ENCODE measurements at regions not wholly inside any gene's neighbourhood (a gene's known extent, or its start where the extent isn't known, plus 50 kb on each side); places are given as distances from the start of the nearest gene placed in this dataset.

DNA sequence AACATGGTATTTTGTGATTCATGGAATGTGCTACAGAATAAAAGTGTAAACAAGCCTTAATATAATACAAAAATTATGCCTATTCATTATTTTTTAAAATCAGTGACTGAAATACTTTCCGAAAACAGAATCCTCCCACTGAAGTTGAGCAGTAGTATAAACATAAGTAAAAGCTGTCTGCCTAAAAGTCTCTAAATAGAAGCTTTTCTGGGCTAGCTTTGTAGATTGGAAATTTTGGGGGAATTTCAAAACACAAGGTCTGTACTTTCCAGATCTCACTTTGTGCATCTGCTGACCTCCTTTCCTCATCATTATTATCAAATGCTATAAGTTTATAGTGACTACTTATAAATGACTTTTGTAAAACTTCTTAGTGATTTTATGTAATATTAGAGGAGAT is 80.4 kb upstream of the TRHDE start (continued):
- TF ChIP-seq, protein P1, sequence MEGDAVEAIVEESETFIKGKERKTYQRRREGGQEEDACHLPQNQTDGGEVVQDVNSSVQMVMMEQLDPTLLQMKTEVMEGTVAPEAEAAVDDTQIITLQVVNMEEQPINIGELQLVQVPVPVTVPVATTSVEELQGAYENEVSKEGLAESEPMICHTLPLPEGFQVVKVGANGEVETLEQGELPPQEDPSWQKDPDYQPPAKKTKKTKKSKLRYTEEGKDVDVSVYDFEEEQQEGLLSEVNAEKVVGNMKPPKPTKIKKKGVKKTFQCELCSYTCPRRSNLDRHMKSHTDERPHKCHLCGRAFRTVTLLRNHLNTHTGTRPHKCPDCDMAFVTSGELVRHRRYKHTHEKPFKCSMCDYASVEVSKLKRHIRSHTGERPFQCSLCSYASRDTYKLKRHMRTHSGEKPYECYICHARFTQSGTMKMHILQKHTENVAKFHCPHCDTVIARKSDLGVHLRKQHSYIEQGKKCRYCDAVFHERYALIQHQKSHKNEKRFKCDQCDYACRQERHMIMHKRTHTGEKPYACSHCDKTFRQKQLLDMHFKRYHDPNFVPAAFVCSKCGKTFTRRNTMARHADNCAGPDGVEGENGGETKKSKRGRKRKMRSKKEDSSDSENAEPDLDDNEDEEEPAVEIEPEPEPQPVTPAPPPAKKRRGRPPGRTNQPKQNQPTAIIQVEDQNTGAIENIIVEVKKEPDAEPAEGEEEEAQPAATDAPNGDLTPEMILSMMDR (conservative IDR thresholded peaks at IDR 0.05; ENCODE audit: low read depth in 2 of 2), result no peak
- TF ChIP-seq EZH2 (IDR thresholded peaks at IDR 0.05; ENCODE audit: low read depth, unreplicated experiment), result no peak
- TF ChIP-seq ZNF114 (CRISPR knock-in tag; IDR thresholded peaks at IDR 0.05), result no peak
- no peak for TF ChIP-seq STAT1 (IDR thresholded peaks at IDR 0.05; ENCODE audit: unreplicated experiment)
- TF ChIP-seq, protein P2, sequence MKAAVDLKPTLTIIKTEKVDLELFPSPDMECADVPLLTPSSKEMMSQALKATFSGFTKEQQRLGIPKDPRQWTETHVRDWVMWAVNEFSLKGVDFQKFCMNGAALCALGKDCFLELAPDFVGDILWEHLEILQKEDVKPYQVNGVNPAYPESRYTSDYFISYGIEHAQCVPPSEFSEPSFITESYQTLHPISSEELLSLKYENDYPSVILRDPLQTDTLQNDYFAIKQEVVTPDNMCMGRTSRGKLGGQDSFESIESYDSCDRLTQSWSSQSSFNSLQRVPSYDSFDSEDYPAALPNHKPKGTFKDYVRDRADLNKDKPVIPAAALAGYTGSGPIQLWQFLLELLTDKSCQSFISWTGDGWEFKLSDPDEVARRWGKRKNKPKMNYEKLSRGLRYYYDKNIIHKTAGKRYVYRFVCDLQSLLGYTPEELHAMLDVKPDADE (IDR thresholded peaks at IDR 0.05), result no peak
- TF ChIP-seq POLR2AphosphoS5 (IDR thresholded peaks at IDR 0.05; ENCODE audit: low read depth), result no peak
- TF ChIP-seq JUNB (IDR thresholded peaks at IDR 0.05; ENCODE audit: unreplicated experiment), result no peak

DNA sequence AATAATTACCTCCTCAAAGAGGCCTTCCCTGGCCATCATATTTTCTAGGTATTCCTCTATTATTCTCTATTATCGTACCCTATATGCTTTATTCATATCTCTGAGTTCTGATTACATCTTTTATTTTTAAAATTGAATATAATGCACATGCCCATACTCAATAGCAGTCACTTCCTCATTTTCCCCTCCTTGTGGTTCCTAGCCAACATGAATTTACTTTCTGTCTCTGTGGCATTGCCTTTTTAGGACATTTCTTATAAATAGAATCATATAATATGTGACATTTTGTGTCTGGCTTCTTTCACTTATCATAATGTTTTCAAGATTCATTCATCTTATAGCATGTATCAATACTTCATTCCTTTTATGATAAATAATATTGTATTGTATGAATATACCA is 74.4 kb upstream of the TRHDE start:
- Histone ChIP-seq H3K9me2 (ENCODE audit: insufficient read depth) (0 out of 2 replicates have a peak, but pooled peaks cover 7% of the 10 kb centered on the region), H3K27ac (ENCODE audit: low read depth) (no peak overlapping the region), H3K4me3 (no peak overlapping the region), H2AFZ (no peak overlapping the region), H3K4me1 (ENCODE audit: insufficient read depth) (peaks cover 20% of the 10 kb centered on the region), H3K79me2 (replicated peaks; ENCODE audit: insufficient read depth) (no peaks in the 10 kb centered on the region), H3K4me2 (no peak overlapping the region), H3K36me3 (ENCODE audit: insufficient read depth) (no peaks in the 10 kb centered on the region), H3K27me3 (ENCODE audit: insufficient read depth) (no peaks in the 10 kb centered on the region), H4K20me1 (replicated peaks; ENCODE audit: insufficient read depth) (no peaks in the 10 kb centered on the region), H3F3A (replicated peaks; ENCODE audit: low read depth) (no peaks in the 10 kb centered on the region)
- Mint-ChIP-seq H3K36me3 (ENCODE audit: low read depth) (peaks cover 9% of the 10 kb centered on the region; the same call in 1 of the 3 replicates), H3K27me3 (ENCODE audit: insufficient read depth, low read depth, poor library complexity) (peaks cover 3% of the 10 kb centered on the region), H3K4me3 (no peak overlapping the region), H3K9me3 (peaks cover 9% of the 10 kb centered on the region; the same call in 2 of the 3 replicates), H3K4me1 (peaks cover 12% of the 10 kb centered on the region; the same call in 2 of the 3 replicates), H3K27ac (no peak overlapping the region)
- DNase-seq (ENCODE audit: low spot score), result no peak
- TF ChIP-seq EZH2 (IDR thresholded peaks at IDR 0.05; ENCODE audit: low read depth, unreplicated experiment), result no peak
- TF ChIP-seq STAT1 (IDR thresholded peaks at IDR 0.05; ENCODE audit: unreplicated experiment), result no peak
- TF ChIP-seq EZH2phosphoT487 (IDR thresholded peaks at IDR 0.05; ENCODE audit: unreplicated experiment), result no peak
- no peak for TF ChIP-seq JUNB (IDR thresholded peaks at IDR 0.05; ENCODE audit: unreplicated experiment)
- TF ChIP-seq POLR2AphosphoS5 (IDR thresholded peaks at IDR 0.05; ENCODE audit: low read depth), result no peak
- no peak for TF ChIP-seq NANOG (IDR thresholded peaks at IDR 0.05; ENCODE audit: borderline replicate concordance)
- no peak for TF ChIP-seq CREB1 (CRISPR knock-in tag; IDR thresholded peaks at IDR 0.05; ENCODE audit: low read depth)
- TF ChIP-seq, protein P3, sequence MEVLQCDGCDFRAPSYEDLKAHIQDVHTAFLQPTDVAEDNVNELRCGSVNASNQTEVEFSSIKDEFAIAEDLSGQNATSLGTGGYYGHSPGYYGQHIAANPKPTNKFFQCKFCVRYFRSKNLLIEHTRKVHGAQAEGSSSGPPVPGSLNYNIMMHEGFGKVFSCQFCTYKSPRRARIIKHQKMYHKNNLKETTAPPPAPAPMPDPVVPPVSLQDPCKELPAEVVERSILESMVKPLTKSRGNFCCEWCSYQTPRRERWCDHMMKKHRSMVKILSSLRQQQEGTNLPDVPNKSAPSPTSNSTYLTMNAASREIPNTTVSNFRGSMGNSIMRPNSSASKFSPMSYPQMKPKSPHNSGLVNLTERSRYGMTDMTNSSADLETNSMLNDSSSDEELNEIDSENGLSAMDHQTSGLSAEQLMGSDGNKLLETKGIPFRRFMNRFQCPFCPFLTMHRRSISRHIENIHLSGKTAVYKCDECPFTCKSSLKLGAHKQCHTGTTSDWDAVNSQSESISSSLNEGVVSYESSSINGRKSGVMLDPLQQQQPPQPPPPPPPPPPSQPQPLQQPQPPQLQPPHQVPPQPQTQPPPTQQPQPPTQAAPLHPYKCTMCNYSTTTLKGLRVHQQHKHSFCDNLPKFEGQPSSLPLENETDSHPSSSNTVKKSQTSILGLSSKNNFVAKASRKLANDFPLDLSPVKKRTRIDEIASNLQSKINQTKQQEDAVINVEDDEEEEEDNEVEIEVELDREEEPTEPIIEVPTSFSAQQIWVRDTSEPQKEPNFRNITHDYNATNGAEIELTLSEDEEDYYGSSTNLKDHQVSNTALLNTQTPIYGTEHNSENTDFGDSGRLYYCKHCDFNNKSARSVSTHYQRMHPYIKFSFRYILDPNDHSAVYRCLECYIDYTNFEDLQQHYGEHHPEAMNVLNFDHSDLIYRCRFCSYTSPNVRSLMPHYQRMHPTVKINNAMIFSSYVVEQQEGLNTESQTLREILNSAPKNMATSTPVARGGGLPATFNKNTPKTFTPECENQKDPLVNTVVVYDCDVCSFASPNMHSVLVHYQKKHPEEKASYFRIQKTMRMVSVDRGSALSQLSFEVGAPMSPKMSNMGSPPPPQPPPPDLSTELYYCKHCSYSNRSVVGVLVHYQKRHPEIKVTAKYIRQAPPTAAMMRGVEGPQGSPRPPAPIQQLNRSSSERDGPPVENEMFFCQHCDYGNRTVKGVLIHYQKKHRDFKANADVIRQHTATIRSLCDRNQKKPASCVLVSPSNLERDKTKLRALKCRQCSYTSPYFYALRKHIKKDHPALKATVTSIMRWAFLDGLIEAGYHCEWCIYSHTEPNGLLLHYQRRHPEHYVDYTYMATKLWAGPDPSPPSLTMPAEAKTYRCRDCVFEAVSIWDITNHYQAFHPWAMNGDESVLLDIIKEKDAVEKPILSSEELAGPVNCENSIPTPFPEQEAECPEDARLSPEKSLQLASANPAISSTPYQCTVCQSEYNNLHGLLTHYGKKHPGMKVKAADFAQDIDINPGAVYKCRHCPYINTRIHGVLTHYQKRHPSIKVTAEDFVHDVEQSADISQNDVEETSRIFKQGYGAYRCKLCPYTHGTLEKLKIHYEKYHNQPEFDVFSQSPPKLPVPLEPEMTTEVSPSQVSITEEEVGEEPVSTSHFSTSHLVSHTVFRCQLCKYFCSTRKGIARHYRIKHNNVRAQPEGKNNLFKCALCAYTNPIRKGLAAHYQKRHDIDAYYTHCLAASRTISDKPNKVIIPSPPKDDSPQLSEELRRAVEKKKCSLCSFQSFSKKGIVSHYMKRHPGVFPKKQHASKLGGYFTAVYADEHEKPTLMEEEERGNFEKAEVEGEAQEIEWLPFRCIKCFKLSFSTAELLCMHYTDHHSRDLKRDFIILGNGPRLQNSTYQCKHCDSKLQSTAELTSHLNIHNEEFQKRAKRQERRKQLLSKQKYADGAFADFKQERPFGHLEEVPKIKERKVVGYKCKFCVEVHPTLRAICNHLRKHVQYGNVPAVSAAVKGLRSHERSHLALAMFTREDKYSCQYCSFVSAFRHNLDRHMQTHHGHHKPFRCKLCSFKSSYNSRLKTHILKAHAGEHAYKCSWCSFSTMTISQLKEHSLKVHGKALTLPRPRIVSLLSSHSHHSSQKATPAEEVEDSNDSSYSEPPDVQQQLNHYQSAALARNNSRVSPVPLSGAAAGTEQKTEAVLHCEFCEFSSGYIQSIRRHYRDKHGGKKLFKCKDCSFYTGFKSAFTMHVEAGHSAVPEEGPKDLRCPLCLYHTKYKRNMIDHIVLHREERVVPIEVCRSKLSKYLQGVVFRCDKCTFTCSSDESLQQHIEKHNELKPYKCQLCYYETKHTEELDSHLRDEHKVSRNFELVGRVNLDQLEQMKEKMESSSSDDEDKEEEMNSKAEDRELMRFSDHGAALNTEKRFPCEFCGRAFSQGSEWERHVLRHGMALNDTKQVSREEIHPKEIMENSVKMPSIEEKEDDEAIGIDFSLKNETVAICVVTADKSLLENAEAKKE (CRISPR knock-in tag; IDR thresholded peaks at IDR 0.05), result no peak
- ATAC-seq, result no peak

Measured in GM23338 (cell line).